Cardiac muscle cell (in vitro differentiated cells and primary cell): ENCODE measurements at regions not wholly inside any gene's neighbourhood (a gene's known extent, or its start where the extent isn't known, plus 50 kb on each side); places are given as distances from the start of the nearest gene placed in this dataset.

Source experiments
- DNase-seq, 2 donors: peaks; one replicate each; pipeline versions ENCODE4 v3.0.0 to v3.0.0-alpha.2; 2010 to 2017; ENCODE audit warnings: low read depth in 1 of 2, low spot score in 1 of 2
- H3K27ac ChIP-seq: fragments of 200-600 bp; sonication (generic); 2 replicates; pipeline ENCODE4 v1.5.1; 2016
- H3K27me3 ChIP-seq: fragments of 200-600 bp; sonication (generic); 2 replicates; pipeline ENCODE4 v1.6.0; 2016; ENCODE audit warnings: control low read depth
- H3K36me3 ChIP-seq: fragments of 200-600 bp; sonication (generic); 2 replicates; pipeline ENCODE4 v1.5.1; 2016; ENCODE audit warnings: control low read depth
- H3K4me1 ChIP-seq: fragments of 200-600 bp; sonication (generic); 2 replicates; pipeline ENCODE4 v1.8.1; 2017; ENCODE audit warnings: low read depth, mild to moderate bottlenecking, mixed run types
- H3K4me3 ChIP-seq: fragments of 200-600 bp; sonication (generic); 2 replicates; pipeline ENCODE4 v1.5.1; 2016; ENCODE audit warnings: mild to moderate bottlenecking
- H3K9me3 ChIP-seq: fragments of 200-600 bp; sonication (generic); 2 replicates; pipeline ENCODE4 v1.5.1; 2017; ENCODE audit warnings: low read depth, mild to moderate bottlenecking, control low read depth
- TF ChIP-seq, protein P1 (sequence below): IDR thresholded peaks from 2 replicates; pipeline ENCODE4 v1.5.1; 2012; ENCODE audit warnings: low read depth, mild to moderate bottlenecking, low read length

DNA sequence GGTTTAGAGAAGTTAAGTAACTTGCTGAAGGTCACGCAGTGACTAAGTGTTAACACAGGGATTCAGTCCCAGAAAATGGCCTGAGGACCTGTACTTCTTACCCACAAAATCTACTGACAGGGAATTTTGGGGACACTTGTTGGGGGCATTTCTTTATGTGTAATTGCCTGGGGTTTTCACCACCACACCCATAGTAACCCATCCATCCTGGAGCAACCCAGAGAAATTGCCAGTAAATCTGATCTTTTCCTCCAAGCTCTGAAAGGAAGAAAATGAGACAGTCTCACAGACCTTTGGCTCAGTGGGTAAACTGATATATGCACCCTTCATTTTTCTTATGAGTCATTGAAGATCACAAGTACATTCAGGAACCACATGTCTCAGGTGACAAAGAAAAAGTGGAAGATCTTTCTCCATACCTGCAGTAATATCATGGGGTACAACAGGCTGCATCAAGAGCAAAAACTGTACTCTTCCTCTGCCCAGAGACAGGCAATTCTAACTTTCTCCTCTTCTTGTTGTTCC, 81.0 kb downstream of the NOG start:
- no peaks in the 10 kb centered on the region for H3K9me3 ChIP-seq
- no peaks in the 10 kb centered on the region for H3K36me3 ChIP-seq
- H3K4me3 ChIP-seq, result no peak overlapping the region
- H3K27ac ChIP-seq, result no peak overlapping the region
- no peaks in the 10 kb centered on the region for H3K4me1 ChIP-seq
- DNase-seq, result no peak
- peaks cover 36% of the 10 kb centered on the region for H3K27me3 ChIP-seq
- TF ChIP-seq, protein P1, sequence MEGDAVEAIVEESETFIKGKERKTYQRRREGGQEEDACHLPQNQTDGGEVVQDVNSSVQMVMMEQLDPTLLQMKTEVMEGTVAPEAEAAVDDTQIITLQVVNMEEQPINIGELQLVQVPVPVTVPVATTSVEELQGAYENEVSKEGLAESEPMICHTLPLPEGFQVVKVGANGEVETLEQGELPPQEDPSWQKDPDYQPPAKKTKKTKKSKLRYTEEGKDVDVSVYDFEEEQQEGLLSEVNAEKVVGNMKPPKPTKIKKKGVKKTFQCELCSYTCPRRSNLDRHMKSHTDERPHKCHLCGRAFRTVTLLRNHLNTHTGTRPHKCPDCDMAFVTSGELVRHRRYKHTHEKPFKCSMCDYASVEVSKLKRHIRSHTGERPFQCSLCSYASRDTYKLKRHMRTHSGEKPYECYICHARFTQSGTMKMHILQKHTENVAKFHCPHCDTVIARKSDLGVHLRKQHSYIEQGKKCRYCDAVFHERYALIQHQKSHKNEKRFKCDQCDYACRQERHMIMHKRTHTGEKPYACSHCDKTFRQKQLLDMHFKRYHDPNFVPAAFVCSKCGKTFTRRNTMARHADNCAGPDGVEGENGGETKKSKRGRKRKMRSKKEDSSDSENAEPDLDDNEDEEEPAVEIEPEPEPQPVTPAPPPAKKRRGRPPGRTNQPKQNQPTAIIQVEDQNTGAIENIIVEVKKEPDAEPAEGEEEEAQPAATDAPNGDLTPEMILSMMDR, result no peak

DNA sequence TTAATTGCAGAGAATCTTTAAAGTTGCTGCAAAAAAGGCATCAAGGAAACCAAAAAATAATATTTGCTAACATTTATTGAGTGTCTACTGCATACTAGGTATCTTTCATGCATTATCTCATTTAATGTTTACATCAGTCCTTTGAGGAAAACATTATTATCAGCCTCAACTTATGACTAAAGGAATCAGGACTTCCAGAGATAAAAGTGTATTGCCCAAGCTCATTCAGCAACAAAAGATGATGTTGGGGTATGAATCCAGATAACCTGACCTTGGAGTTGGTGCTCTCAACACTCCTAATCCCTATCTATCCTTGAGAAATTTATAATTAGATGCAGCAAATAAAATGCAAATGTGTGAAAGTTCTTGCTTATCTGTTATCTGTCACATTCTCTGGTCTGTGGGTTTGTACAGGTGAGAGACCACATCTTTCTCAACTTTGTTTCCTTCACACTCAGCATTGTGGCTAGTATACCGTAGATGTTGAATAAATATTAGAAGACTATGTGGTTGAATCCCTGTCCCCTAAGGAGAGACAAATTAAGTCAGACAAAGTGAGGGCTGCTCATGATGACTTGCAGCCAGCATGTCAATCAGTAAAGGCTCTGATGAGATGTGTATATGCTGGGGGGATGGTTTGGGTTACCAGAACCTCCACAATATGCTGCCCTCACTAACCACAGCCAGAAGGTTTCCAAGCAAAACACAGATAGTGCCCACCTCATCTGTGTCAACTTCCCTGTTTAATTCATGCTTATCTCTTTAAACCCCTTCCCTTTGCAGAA, 82.6 kb downstream of the NOG start:
- no peak overlapping the region for H3K4me3 ChIP-seq
- H3K27me3 ChIP-seq, result peaks cover 36% of the 10 kb centered on the region
- H3K36me3 ChIP-seq, result no peaks in the 10 kb centered on the region
- H3K4me1 ChIP-seq, result no peaks in the 10 kb centered on the region
- no peak for DNase-seq
- H3K9me3 ChIP-seq, result no peaks in the 10 kb centered on the region
- TF ChIP-seq, protein P1, result no peak
- H3K27ac ChIP-seq, result no peak overlapping the region

DNA sequence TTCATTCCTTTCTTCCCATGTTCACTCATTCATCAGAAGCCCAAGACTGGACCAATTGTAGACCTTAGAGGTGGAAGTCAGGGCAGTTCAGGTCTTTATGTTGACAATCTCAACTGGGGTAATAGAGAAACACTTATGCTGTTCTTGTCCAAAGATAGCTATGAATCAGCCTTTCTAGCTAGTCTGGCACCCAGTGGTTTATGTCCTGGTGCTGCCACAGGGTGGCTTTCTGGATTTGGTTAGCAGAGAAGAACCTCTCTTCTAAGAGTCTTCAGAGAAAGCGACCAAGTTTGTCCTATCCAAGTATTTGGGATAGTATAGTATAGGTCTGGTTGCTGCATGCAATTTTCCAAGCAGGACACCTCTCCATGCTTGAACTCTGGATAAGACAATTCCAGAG, 83.3 kb downstream of the NOG start:
- Histone ChIP-seq H3K27me3 (peaks cover 36% of the 10 kb centered on the region), H3K4me1 (no peaks in the 10 kb centered on the region), H3K9me3 (no peaks in the 10 kb centered on the region), H3K36me3 (no peaks in the 10 kb centered on the region), H3K4me3 (no peak overlapping the region), H3K27ac (no peak overlapping the region)
- DNase-seq, result no peak
- TF ChIP-seq, protein P1, result no peak

DNA sequence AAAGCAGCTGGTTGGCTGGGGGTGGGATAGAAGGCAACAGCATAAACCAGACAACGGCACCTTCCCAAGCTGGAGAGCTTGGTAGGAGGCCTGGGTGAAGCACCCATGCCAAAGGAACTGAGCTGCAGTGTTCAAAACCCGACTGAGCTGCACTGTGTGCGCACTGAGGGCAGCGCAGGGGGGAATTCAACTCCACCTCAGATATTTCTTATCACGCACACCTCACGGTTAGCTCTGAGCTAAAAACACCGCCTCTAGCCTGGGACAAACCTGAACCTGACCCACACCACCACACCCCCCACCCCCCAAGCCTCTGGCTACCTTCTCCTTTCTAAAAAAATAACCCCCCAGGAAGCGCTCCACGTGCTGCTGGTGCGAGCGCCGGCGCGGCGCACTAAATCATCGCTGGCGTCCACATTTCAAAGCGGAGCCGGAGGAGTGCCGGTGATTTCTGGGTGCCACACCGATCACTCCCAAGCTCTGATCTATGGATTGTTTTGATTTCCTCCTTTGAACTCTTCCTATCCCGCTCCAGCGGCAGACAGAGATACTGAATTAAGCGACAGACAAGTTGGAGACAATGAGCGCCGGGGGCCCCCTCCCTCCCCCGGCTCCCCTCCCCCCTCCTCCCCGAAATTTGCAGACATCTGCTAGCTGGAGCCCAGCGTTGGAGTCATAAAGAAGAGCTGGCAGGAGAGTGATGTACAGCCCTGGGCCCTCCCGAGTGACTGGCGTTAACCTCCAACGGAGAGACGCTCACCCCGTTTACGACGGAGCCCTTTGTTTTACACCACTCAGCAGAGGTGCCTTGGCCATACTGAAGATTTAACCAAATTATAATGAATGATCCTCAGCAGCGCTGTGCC, 85.0 kb downstream of the NOG start:
- H3K27ac ChIP-seq, result no peak overlapping the region
- H3K27me3 ChIP-seq, result peaks cover 36% of the 10 kb centered on the region
- H3K4me3 ChIP-seq, result peak overlapping the region; percentile 25
- no peaks in the 10 kb centered on the region for H3K9me3 ChIP-seq
- peak in 1 of 2 donors; percentile 23 for DNase-seq
- TF ChIP-seq, protein P1, result no peak
- H3K4me1 ChIP-seq, result no peaks in the 10 kb centered on the region
- no peaks in the 10 kb centered on the region for H3K36me3 ChIP-seq

DNA sequence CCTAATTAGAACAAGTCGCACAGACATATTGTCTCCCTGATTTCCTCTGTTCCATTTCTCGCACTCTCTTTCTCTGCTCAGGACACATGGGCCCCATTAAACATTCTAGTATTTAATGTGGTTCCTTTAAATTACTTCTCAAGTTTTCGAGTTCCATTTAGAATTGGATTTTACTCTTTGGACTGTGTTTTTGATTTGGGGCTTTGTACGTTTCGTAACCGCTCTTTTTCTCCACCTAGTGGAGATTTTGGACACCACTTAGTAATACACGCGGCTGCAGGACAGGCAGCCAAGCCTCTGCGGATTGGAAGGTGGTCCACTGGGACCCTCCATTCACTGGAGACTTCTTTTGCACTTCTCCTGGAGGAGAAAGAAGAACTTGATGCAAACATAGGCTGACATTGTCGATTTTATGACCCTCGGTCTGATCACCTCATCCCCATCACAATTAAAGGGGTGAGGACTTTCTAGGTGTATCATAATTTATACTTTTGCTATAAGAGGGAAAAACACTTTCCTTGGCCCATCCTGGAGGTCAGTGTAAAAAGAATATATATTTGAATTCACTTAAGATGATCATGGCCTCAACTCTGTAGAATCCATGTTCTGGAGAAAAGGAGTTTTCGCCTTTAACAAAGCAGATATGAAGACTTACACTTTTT, 85.7 kb downstream of the NOG start:
- peak; percentile 47 to 66 for DNase-seq
- Histone ChIP-seq H3K27me3 (peaks cover 36% of the 10 kb centered on the region), H3K4me1 (no peaks in the 10 kb centered on the region), H3K27ac (no peak overlapping the region), H3K9me3 (no peaks in the 10 kb centered on the region), H3K36me3 (no peaks in the 10 kb centered on the region), H3K4me3 (peak overlapping the region; percentile 25)
- TF ChIP-seq, protein P1, result peak; percentile 68
